ENCODE measurements at regions not wholly inside any gene's neighbourhood (a gene's known extent, or its start where the extent isn't known, plus 50 kb on each side); places are given as distances from the start of the nearest gene placed in this dataset.

- no peak overlapping the region for H3K27ac ChIP-seq (ENCODE audit: low read length)
- no peak overlapping the region for H3K4me3 ChIP-seq (ENCODE audit: low read depth in 2 of 2, low read length in 2 of 2)
- H3K36me3 ChIP-seq (ENCODE audit: control insufficient read depth, insufficient read depth, low read length), result no peaks in the 10 kb centered on the region
- no peaks in the 10 kb centered on the region for H3K4me1 ChIP-seq (ENCODE audit: control insufficient read depth, insufficient read depth, low read length)
- ATAC-seq (no peak), DNase-seq (ENCODE audit: low read depth, low spot score) (no peak)
- ChIA-PET CTCF (no interaction called here), POLR2A (no interaction called here)
- H3K27me3 ChIP-seq (ENCODE audit: control insufficient read depth, insufficient read depth, low read length), result no peaks in the 10 kb centered on the region
- H3K9me3 ChIP-seq (ENCODE audit: control insufficient read depth, insufficient read depth, low read depth, low read length), result peaks cover 3% of the 10 kb centered on the region; the same call in 1 of the 2 replicates
- BruUV-seq (replicated peaks), result no TSS peak
- TF ChIP-seq POLR2AphosphoS5 (IDR thresholded peaks at IDR 0.05; ENCODE audit: low read depth, low read length), result no peak
- TF ChIP-seq SIN3A (IDR thresholded peaks at IDR 0.05; ENCODE audit: borderline replicate concordance, insufficient read depth, low read depth, low read length), result no peak
- no peak for TF ChIP-seq TCF7L2 (IDR thresholded peaks at IDR 0.05; ENCODE audit: low read depth, low read length)
- no peak for TF ChIP-seq CTCF (IDR thresholded peaks at IDR 0.05)
- no peak for TF ChIP-seq REST (IDR thresholded peaks at IDR 0.05; ENCODE audit: insufficient read depth in 1 of 2, low read depth in 2 of 2, low read length in 1 of 2)
- in situ Hi-C loops (cut with HindIII; ENCODE audit: low pct_unique_long_range_greater_than_20kb, low sequenced_read_pairs), result no loop called here
- intact Hi-C loops (cut with micrococcal nuclease; ENCODE audit: unreplicated experiment), result no loop called here
Measured at GRCh38 chr1:177772386-177772960, 197.4 kb downstream of the SEC16B start.

GRCh38 chr1:177771688-177772087 is 198.2 kb downstream of the SEC16B start:
- TF ChIP-seq CTCF (IDR thresholded peaks at IDR 0.05) (no peak), REST (IDR thresholded peaks at IDR 0.05; ENCODE audit: insufficient read depth in 1 of 2, low read depth in 2 of 2, low read length in 1 of 2) (no peak), TCF7L2 (IDR thresholded peaks at IDR 0.05; ENCODE audit: low read depth, low read length) (no peak), SIN3A (IDR thresholded peaks at IDR 0.05; ENCODE audit: borderline replicate concordance, insufficient read depth, low read depth, low read length) (no peak), POLR2AphosphoS5 (IDR thresholded peaks at IDR 0.05; ENCODE audit: low read depth, low read length) (no peak)
- intact Hi-C loops (cut with micrococcal nuclease; ENCODE audit: unreplicated experiment), result no loop called here
- Histone ChIP-seq H3K36me3 (ENCODE audit: control insufficient read depth, insufficient read depth, low read length) (no peaks in the 10 kb centered on the region), H3K9me3 (ENCODE audit: control insufficient read depth, insufficient read depth, low read depth, low read length) (peaks cover 3% of the 10 kb centered on the region; the same call in 1 of the 2 replicates), H3K4me1 (ENCODE audit: control insufficient read depth, insufficient read depth, low read length) (no peaks in the 10 kb centered on the region), H3K27me3 (ENCODE audit: control insufficient read depth, insufficient read depth, low read length) (no peaks in the 10 kb centered on the region), H3K27ac (ENCODE audit: low read length) (no peak overlapping the region), H3K4me3 (ENCODE audit: low read depth in 2 of 2, low read length in 2 of 2) (no peak overlapping the region)
- CTCF ChIA-PET, result no interaction called here
- ATAC-seq (no peak), DNase-seq (ENCODE audit: low read depth, low spot score) (no peak)
- POLR2A ChIA-PET, result no interaction called here
- in situ Hi-C loops (cut with HindIII; ENCODE audit: low pct_unique_long_range_greater_than_20kb, low sequenced_read_pairs), result no loop called here
- BruUV-seq (replicated peaks), result no TSS peak

Data from Panc1 (cell line).